ENCODE measurements at regions not wholly inside any gene's neighbourhood (a gene's known extent, or its start where the extent isn't known, plus 50 kb on each side); places are given as distances from the start of the nearest gene placed in this dataset.

- TF ChIP-seq CTCF (IDR thresholded peaks at IDR 0.05) (no peak), POLR2A (IDR thresholded peaks at IDR 0.05) (no peak)
Measured at GRCh38 chr5:133709209-133709725, 96.9 kb upstream of the FSTL4 start.

All from prostate gland (tissue), 2 donors.